ENCODE measurements at regions not wholly inside any gene's neighbourhood (a gene's known extent, or its start where the extent isn't known, plus 50 kb on each side); places are given as distances from the start of the nearest gene placed in this dataset.
A peak's percentile ranks its signal among the peaks of the same experiment; 100 is the strongest.

- H3K27ac ChIP-seq (ENCODE audit: low read length) = peak overlapping the region; percentile 99
- H3F3A ChIP-seq (ENCODE audit: insufficient read depth, low read length, poor library complexity, severe bottlenecking) = peaks cover 15% of the 10 kb centered on the region
- H3K4me3 ChIP-seq (ENCODE audit: low read length) = peak overlapping the region; percentile 56
- no peaks in the 10 kb centered on the region for H3K36me3 ChIP-seq (ENCODE audit: insufficient read depth, low read length)
- no peak overlapping the region for H2AFZ ChIP-seq (ENCODE audit: low read depth, low read length)
- no peaks in the 10 kb centered on the region for H4K20me1 ChIP-seq (ENCODE audit: insufficient read depth)
- no peaks in the 10 kb centered on the region for H3K27me3 ChIP-seq (ENCODE audit: insufficient read depth, low read depth, low read length)
- H3K9me3 ChIP-seq (ENCODE audit: low read length) = no peaks in the 10 kb centered on the region
- peak overlapping the region; percentile 90 for H3K9ac ChIP-seq (ENCODE audit: low read length)
- H3K4me2 ChIP-seq (ENCODE audit: low read length) = peak overlapping the region; percentile 70
- no peaks in the 10 kb centered on the region for H3K9me2 ChIP-seq (ENCODE audit: insufficient read depth, low read length)
- H3K79me2 ChIP-seq (replicated peaks; ENCODE audit: insufficient read depth, low read length) = peaks cover 11% of the 10 kb centered on the region
- TF ChIP-seq RAD21 (conservative IDR thresholded peaks at IDR 0.05) (no peak), SMC3 (conservative IDR thresholded peaks at IDR 0.05; ENCODE audit: poor library complexity) (no peak), CTCF (IDR thresholded peaks at IDR 0.05; ENCODE audit: poor library complexity, severe bottlenecking) (no peak), REST (IDR thresholded peaks at IDR 0.05; ENCODE audit: borderline replicate concordance) (no peak), POLR2AphosphoS5 (IDR thresholded peaks at IDR 0.05) (no peak), TAF1 (IDR thresholded peaks at IDR 0.05; ENCODE audit: low read depth) (no peak), MXI1 (conservative IDR thresholded peaks at IDR 0.05; ENCODE audit: poor library complexity, severe bottlenecking) (no peak), EZH2 (IDR thresholded peaks at IDR 0.05; ENCODE audit: borderline replicate concordance, insufficient read depth, low read length, poor library complexity, severe bottlenecking) (no peak), EP300 (conservative IDR thresholded peaks at IDR 0.05; ENCODE audit: poor library complexity, severe bottlenecking) (no peak)
These were observed 150.1 kb downstream of the SNX10 start for GRCh38 chr7:26441611-26442277.

- Histone ChIP-seq H3K9me2 (ENCODE audit: insufficient read depth, low read length) (no peaks in the 10 kb centered on the region), H3K9ac (ENCODE audit: low read length) (no peak overlapping the region), H3K27ac (ENCODE audit: low read length) (peak overlapping the region; percentile 99), H3K4me2 (ENCODE audit: low read length) (no peak overlapping the region), H3K9me3 (ENCODE audit: low read length) (no peaks in the 10 kb centered on the region), H4K20me1 (ENCODE audit: insufficient read depth) (no peaks in the 10 kb centered on the region), H2AFZ (ENCODE audit: low read depth, low read length) (no peak overlapping the region), H3K27me3 (ENCODE audit: insufficient read depth, low read depth, low read length) (no peaks in the 10 kb centered on the region), H3K36me3 (ENCODE audit: insufficient read depth, low read length) (no peaks in the 10 kb centered on the region), H3F3A (ENCODE audit: insufficient read depth, low read length, poor library complexity, severe bottlenecking) (peaks cover 15% of the 10 kb centered on the region), H3K4me3 (ENCODE audit: low read length) (no peak overlapping the region), H3K79me2 (replicated peaks; ENCODE audit: insufficient read depth, low read length) (peaks cover 11% of the 10 kb centered on the region)
- TF ChIP-seq REST (IDR thresholded peaks at IDR 0.05; ENCODE audit: borderline replicate concordance) (no peak), SMC3 (conservative IDR thresholded peaks at IDR 0.05; ENCODE audit: poor library complexity) (no peak), RAD21 (conservative IDR thresholded peaks at IDR 0.05) (no peak)
These were observed 151.3 kb downstream of the SNX10 start for GRCh38 chr7:26443006-26443405.

Measured in neural cell (in vitro differentiated cells).